ENCODE measurements at regions not wholly inside any gene's neighbourhood (a gene's known extent, or its start where the extent isn't known, plus 50 kb on each side); places are given as distances from the start of the nearest gene placed in this dataset.

DNA sequence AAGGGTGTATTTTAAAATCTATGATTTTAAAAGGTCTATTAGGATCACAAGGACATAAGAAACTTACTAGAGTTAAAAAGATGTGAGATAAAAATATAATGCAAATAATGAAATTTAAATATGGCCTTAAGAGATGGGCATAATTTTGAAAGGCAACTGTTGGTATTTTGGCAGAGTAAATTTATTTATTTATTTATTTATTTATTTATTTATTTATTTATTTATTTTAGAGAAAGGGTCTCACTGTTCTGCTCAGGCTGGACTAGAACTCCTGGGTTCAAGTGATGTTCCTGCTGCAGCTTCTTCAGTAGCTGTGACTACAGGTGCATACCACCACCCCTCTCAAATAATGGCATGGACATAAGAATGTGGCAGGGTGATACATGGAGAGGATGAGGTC lies 932.1 kb upstream of the LCORL start:
- TF ChIP-seq, protein P1, sequence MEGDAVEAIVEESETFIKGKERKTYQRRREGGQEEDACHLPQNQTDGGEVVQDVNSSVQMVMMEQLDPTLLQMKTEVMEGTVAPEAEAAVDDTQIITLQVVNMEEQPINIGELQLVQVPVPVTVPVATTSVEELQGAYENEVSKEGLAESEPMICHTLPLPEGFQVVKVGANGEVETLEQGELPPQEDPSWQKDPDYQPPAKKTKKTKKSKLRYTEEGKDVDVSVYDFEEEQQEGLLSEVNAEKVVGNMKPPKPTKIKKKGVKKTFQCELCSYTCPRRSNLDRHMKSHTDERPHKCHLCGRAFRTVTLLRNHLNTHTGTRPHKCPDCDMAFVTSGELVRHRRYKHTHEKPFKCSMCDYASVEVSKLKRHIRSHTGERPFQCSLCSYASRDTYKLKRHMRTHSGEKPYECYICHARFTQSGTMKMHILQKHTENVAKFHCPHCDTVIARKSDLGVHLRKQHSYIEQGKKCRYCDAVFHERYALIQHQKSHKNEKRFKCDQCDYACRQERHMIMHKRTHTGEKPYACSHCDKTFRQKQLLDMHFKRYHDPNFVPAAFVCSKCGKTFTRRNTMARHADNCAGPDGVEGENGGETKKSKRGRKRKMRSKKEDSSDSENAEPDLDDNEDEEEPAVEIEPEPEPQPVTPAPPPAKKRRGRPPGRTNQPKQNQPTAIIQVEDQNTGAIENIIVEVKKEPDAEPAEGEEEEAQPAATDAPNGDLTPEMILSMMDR (conservative IDR thresholded peaks at IDR 0.05; ENCODE audit: low read length): no peak
- no peak for TF ChIP-seq EZH2phosphoT487 (IDR thresholded peaks at IDR 0.05; ENCODE audit: borderline replicate concordance)
- Histone ChIP-seq H4K20me1 (ENCODE audit: insufficient read depth, low read length, poor library complexity, severe bottlenecking) (no peaks in the 10 kb centered on the region), H3K9me2 (replicated peaks; ENCODE audit: low read depth, low read length) (0 out of 2 replicates have a peak, but pooled peaks cover 5% of the 10 kb centered on the region), H3K79me2 (ENCODE audit: insufficient read depth, low read length) (no peaks in the 10 kb centered on the region), H3K4me3 (ENCODE audit: low read length, poor library complexity, severe bottlenecking) (no peak overlapping the region), H3K4me1 (ENCODE audit: insufficient read depth, low read length, poor library complexity, severe bottlenecking) (no peaks in the 10 kb centered on the region), H2AFZ (ENCODE audit: low read length) (no peak overlapping the region), H3K9ac (ENCODE audit: low read depth, low read length, poor library complexity, severe bottlenecking) (no peak overlapping the region), H3K36me3 (ENCODE audit: insufficient read depth, low read length) (no peaks in the 10 kb centered on the region), H3K27me3 (ENCODE audit: insufficient read depth, low read length, poor library complexity, severe bottlenecking) (no peaks in the 10 kb centered on the region), H3K4me2 (ENCODE audit: low read depth, low read length, poor library complexity, severe bottlenecking) (no peak overlapping the region), H3F3A (ENCODE audit: low read depth) (no peaks in the 10 kb centered on the region), H3K9me3 (ENCODE audit: insufficient read depth, low read depth, low read length) (no peaks in the 10 kb centered on the region)

DNA sequence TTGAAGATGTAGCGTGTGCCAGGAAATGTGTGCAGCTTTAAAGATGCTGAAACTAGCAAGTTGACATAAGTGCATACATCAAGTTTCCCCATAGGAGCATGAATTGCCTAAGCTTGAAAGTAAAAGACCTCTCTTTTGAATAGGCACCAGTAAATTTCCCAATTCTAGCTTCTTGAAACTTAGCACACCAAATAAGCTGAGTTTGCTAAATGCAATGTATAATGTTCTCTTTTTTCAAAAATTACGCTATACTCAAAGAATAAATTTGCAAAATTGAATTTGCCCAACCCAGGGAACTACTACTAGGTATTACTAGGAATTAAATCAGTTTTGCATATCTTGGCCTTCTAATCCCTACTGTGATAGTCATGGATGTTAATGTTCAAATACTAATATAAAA lies 923.9 kb upstream of the LCORL start:
- H3K79me2 ChIP-seq (ENCODE audit: insufficient read depth, low read length): no peaks in the 10 kb centered on the region
- H3K9me2 ChIP-seq (replicated peaks; ENCODE audit: low read depth, low read length): no peaks in the 10 kb centered on the region
- no peaks in the 10 kb centered on the region for H3K27me3 ChIP-seq (ENCODE audit: insufficient read depth, low read length, poor library complexity, severe bottlenecking)
- H3K9me3 ChIP-seq (ENCODE audit: insufficient read depth, low read depth, low read length): no peaks in the 10 kb centered on the region
- H3K4me1 ChIP-seq (ENCODE audit: insufficient read depth, low read length, poor library complexity, severe bottlenecking): no peaks in the 10 kb centered on the region
- TF ChIP-seq, protein P1 (conservative IDR thresholded peaks at IDR 0.05; ENCODE audit: low read length): no peak
- TF ChIP-seq EZH2phosphoT487 (IDR thresholded peaks at IDR 0.05; ENCODE audit: borderline replicate concordance): no peak
- H4K20me1 ChIP-seq (ENCODE audit: insufficient read depth, low read length, poor library complexity, severe bottlenecking): no peaks in the 10 kb centered on the region
- H3K4me2 ChIP-seq (ENCODE audit: low read depth, low read length, poor library complexity, severe bottlenecking): no peak overlapping the region
- H3K36me3 ChIP-seq (ENCODE audit: insufficient read depth, low read length): no peaks in the 10 kb centered on the region
- H3F3A ChIP-seq (ENCODE audit: low read depth): no peaks in the 10 kb centered on the region
- H3K4me3 ChIP-seq (ENCODE audit: low read length, poor library complexity, severe bottlenecking): no peak overlapping the region
- no peak overlapping the region for H3K9ac ChIP-seq (ENCODE audit: low read depth, low read length, poor library complexity, severe bottlenecking)
- H2AFZ ChIP-seq (ENCODE audit: low read length): no peak overlapping the region

DNA sequence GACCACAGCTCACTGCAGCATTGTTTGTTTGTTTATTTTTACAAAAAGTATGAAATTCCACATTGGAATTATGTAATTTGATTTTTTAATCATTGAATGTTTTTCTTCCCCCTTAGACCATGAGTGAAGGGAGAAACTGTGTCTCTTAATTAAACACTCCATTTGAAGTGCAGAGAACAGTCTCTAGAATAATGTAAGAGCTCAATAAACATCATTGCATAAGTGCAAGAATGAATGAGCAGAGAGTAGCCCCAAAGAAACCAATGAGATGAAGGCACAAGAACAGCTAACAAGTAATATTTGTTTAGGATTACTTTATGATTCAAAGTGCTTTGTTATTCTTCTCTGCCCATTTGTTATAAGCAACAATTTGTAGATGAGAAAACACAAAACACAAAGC lies 921.3 kb upstream of the LCORL start:
- no peak overlapping the region for H2AFZ ChIP-seq (ENCODE audit: low read length)
- no peak overlapping the region for H3K4me3 ChIP-seq (ENCODE audit: low read length, poor library complexity, severe bottlenecking)
- no peaks in the 10 kb centered on the region for H4K20me1 ChIP-seq (ENCODE audit: insufficient read depth, low read length, poor library complexity, severe bottlenecking)
- H3K9ac ChIP-seq (ENCODE audit: low read depth, low read length, poor library complexity, severe bottlenecking): no peak overlapping the region
- H3K36me3 ChIP-seq (ENCODE audit: insufficient read depth, low read length): no peaks in the 10 kb centered on the region
- H3K9me3 ChIP-seq (ENCODE audit: insufficient read depth, low read depth, low read length): no peaks in the 10 kb centered on the region
- H3F3A ChIP-seq (ENCODE audit: low read depth): no peaks in the 10 kb centered on the region
- no peaks in the 10 kb centered on the region for H3K79me2 ChIP-seq (ENCODE audit: insufficient read depth, low read length)
- no peaks in the 10 kb centered on the region for H3K4me1 ChIP-seq (ENCODE audit: insufficient read depth, low read length, poor library complexity, severe bottlenecking)
- no peaks in the 10 kb centered on the region for H3K9me2 ChIP-seq (replicated peaks; ENCODE audit: low read depth, low read length)
- no peaks in the 10 kb centered on the region for H3K27me3 ChIP-seq (ENCODE audit: insufficient read depth, low read length, poor library complexity, severe bottlenecking)
- H3K4me2 ChIP-seq (ENCODE audit: low read depth, low read length, poor library complexity, severe bottlenecking): no peak overlapping the region
- TF ChIP-seq, protein P1 (conservative IDR thresholded peaks at IDR 0.05; ENCODE audit: low read length): no peak

All from Loucy (cell line).